ENCODE measurements at regions not wholly inside any gene's neighbourhood (a gene's known extent, or its start where the extent isn't known, plus 50 kb on each side); places are given as distances from the start of the nearest gene placed in this dataset.
A peak's percentile ranks its signal among the peaks of the same experiment; 100 is the strongest.

DNA sequence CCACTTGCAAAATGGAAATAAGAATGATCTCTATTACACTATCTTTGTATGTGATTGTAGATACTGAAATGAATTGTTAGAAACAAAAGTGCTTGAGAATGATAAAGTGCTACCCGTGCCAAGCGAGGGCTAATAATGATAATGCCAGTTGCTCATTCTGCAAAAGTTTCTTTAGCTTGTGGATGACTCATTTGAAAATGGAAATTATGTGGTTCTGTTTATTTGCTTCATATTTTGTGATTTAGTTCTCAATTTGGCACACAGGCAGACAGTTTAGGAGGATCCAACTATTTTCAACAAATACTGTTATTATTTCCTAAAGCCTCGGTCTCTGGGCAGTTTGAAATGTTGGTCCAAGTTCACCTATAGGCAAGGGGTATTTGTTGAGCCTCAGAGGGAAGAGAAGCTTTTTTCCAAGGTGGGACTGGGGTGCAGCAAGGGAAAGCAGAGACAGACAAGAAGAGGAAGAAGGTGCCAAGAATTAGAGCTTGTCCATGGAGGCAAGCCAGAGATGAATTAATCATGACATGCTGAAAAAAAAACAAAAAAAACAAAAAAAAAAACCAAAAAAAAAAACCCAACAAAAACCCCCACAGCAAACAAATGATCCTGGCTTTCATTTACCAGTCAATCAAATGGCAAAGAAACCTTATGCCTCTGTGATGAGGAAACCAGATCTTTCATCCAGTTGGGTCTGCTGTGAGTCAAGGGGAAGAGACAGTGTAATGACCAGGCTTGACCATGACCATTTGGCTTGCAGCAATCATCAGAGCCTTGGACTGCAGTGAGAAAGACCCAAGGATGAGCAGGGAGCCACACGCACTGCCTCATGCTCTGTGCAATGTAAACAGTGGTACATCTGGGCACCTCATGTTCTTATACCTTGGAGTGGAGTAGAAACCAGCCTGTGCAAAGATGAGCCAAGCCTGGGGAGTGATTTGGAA is 285.0 kb upstream of the HABP2 start:
- peak overlapping the region; percentile 28 for H3K4me2 ChIP-seq (replicated peaks; ENCODE audit: extremely low read depth, low read length, poor library complexity, severe bottlenecking)
- no peak overlapping the region for H3K9ac ChIP-seq (ENCODE audit: insufficient read depth, low read length, poor library complexity, severe bottlenecking)
- peak; percentile 50 to 87 (median 63) for DNase-seq
- peak overlapping the region in 1 of 2 donors; percentile 78 for H3K27ac ChIP-seq (ENCODE audit: low read depth in 1 of 2, low read length in 2 of 2)
- H3K36me3 Mint-ChIP-seq = peaks cover 0 to 2% of the 10 kb centered on the region in 2 donors
- peak overlapping the region; percentile 68 to 95 (median 89) for H3K27ac Mint-ChIP-seq
- H3K4me1 Mint-ChIP-seq = peaks cover 45% of the 10 kb centered on the region
- no peak for TF ChIP-seq CTCF (IDR thresholded peaks at IDR 0.05)
- H3K4me3 ChIP-seq (replicated peaks in 1 of 3; ENCODE audit: low read depth in 2 of 3, low read length in 3 of 3) = no peak overlapping the region
- H3K4me3 Mint-ChIP-seq = peak overlapping the region in 1 of 2 donors; percentile 73
- WGBS (ENCODE audit: insufficient coverage) = 64% methylated on average over 3 of the region's 4 CpGs
- no peaks in the 10 kb centered on the region for H3K36me3 ChIP-seq (replicated peaks in 1 of 2; ENCODE audit: control insufficient read depth in 1 of 2, insufficient read depth in 2 of 2, low read length in 2 of 2)
- no peaks in the 10 kb centered on the region for H4K20me1 ChIP-seq (ENCODE audit: insufficient read depth, low read length)
- H3K9me3 ChIP-seq (replicated peaks in 1 of 2; ENCODE audit: control insufficient read depth in 1 of 2, insufficient read depth in 1 of 2, low read length in 2 of 2) = no peaks in the 10 kb centered on the region
- no peaks in the 10 kb centered on the region for H3K79me2 ChIP-seq (ENCODE audit: insufficient read depth, low read length)
- no peak overlapping the region for H2AFZ ChIP-seq (ENCODE audit: insufficient read depth, low read depth, low read length, poor library complexity, severe bottlenecking)
- no peaks in the 10 kb centered on the region for H3K27me3 ChIP-seq (ENCODE audit: control insufficient read depth in 2 of 2, insufficient read depth in 2 of 2, low read length in 2 of 2)
- intact Hi-C loops (cut with micrococcal nuclease) = loop anchor here in 1 of 2 donors (5.0 kb wide), 1 partner anchor 44 kb away; no protein-coding TSS in a partner anchor
- H3K27me3 Mint-ChIP-seq (ENCODE audit: low read depth in 3 of 3) = peaks cover 0 to 7% (median 0%) of the 10 kb centered on the region in 3 donors
- no peaks in the 10 kb centered on the region for H3K9me3 Mint-ChIP-seq
- peaks cover 39 to 58% of the 10 kb centered on the region in 2 donors for H3K4me1 ChIP-seq (ENCODE audit: control insufficient read depth in 1 of 2, insufficient read depth in 2 of 2, low read length in 2 of 2)

GRCh38 chr10:113269333-113269732 is 283.5 kb upstream of the HABP2 start:
- Mint-ChIP-seq H3K4me1 (peaks cover 59% of the 10 kb centered on the region), H3K36me3 (peaks cover 0 to 2% of the 10 kb centered on the region in 2 donors), H3K9me3 (peaks cover 0 to 5% (median 0%) of the 10 kb centered on the region in 7 donors), H3K27ac (peak overlapping the region in 1 of 7 donors; percentile 35), H3K27me3 (ENCODE audit: low read depth in 3 of 3) (peaks cover 0 to 2% (median 0%) of the 10 kb centered on the region in 3 donors), H3K4me3 (no peak overlapping the region)
- no CpG with 5 or more reads among the region's 2 CpGs for WGBS (ENCODE audit: insufficient coverage)
- H3K9ac ChIP-seq (ENCODE audit: insufficient read depth, low read length, poor library complexity, severe bottlenecking) = no peak overlapping the region
- no peak overlapping the region for H3K4me2 ChIP-seq (replicated peaks; ENCODE audit: extremely low read depth, low read length, poor library complexity, severe bottlenecking)
- DNase-seq = no peak
- H3K79me2 ChIP-seq (ENCODE audit: insufficient read depth, low read length) = no peaks in the 10 kb centered on the region
- no peaks in the 10 kb centered on the region for H3K27me3 ChIP-seq (ENCODE audit: control insufficient read depth in 2 of 2, insufficient read depth in 2 of 2, low read length in 2 of 2)
- no peak overlapping the region for H3K27ac ChIP-seq (ENCODE audit: low read depth in 1 of 2, low read length in 2 of 2)
- no peak overlapping the region for H2AFZ ChIP-seq (ENCODE audit: insufficient read depth, low read depth, low read length, poor library complexity, severe bottlenecking)
- H3K4me3 ChIP-seq (replicated peaks in 1 of 3; ENCODE audit: low read depth in 2 of 3, low read length in 3 of 3) = no peak overlapping the region
- H4K20me1 ChIP-seq (ENCODE audit: insufficient read depth, low read length) = no peaks in the 10 kb centered on the region
- no peak for TF ChIP-seq CTCF (IDR thresholded peaks at IDR 0.05)
- no peaks in the 10 kb centered on the region for H3K36me3 ChIP-seq (replicated peaks in 1 of 2; ENCODE audit: control insufficient read depth in 1 of 2, insufficient read depth in 2 of 2, low read length in 2 of 2)
- peaks cover 54 to 73% of the 10 kb centered on the region in 2 donors for H3K4me1 ChIP-seq (ENCODE audit: control insufficient read depth in 1 of 2, insufficient read depth in 2 of 2, low read length in 2 of 2)
- intact Hi-C loops (cut with micrococcal nuclease) = loop anchor here in 1 of 2 donors (5.0 kb wide), 1 partner anchor 43 kb away; no protein-coding TSS in a partner anchor
- no peaks in the 10 kb centered on the region for H3K9me3 ChIP-seq (replicated peaks in 1 of 2; ENCODE audit: control insufficient read depth in 1 of 2, insufficient read depth in 1 of 2, low read length in 2 of 2)

All from CD14-positive monocyte (primary cell).